T-helper 1 cell treated with Interleukin-12 subunit alpha and Interleukin-12 subunit beta and Interleukin-4 antibody, amounts not matched to agents 30 ng/mL and 1 ng/mL, for 36 hours (primary cell): ENCODE measurements at regions not wholly inside any gene's neighbourhood (a gene's known extent, or its start where the extent isn't known, plus 50 kb on each side); places are given as distances from the start of the nearest gene placed in this dataset.

Experiments
- intact Hi-C: fragments of 100-400 bp; cut with micrococcal nuclease; formaldehyde crosslinking; loops from one replicate; pipeline ENCODE4 v1.15.1; 2024

GRCh38 chr20:20993372-20993771 lies 112.8 kb downstream of the LINC00237 start:
- intact Hi-C loops = no loop called here

DNA sequence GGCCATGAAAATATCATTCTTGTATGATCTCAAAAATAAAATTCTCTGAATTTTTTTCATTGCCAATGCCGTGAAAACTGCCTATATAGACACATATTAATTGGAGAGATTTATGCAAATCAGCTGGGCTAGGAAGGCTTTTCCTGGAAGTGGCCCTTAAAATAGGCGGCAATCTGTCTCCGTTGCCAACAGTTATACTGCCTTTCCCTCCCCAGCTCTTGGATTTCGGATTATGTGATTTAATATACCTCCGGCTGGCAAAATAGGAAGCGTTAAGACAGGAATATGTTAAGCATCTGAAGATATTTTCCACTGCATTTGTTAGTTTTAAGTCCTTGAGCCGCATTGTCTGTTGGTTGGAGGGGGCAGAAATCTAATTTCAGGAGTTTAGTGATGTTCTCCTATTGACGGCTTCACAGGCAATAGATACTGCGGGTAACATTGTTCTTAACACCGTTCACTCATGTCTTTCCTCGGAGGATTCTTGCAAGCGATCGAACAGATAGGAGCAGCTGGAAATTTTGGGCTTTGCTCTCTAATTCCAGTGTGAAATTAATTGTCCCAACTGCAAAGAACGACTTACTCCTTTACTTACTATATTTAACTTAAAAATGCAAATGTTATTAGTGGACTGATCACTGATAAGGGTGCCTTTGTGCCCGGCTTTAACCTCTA lies 113.3 kb downstream of the LINC00237 start:
- intact Hi-C loops = no loop called here

GRCh38 chr20:20992277-20992676 lies 113.9 kb downstream of the LINC00237 start:
- intact Hi-C loops = no loop called here

DNA sequence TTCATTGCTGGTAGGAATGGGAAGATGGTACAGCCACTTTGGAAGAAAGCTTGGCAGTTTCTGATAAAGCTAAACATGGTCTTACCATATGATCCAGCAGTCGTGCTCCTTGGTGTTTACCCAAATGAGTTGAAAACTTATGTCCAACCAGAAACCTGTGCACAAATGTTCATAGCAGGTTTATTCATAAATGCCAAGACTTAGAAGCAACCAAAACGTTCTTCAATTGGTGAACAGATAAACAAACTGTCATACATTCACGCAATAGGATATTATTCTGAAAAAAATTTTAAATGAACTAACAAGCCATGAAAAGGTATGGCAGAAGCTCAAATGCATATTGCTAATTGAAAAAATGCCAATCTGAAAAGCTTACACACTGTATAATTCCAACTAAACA lies 117.1 kb downstream of the LINC00237 start:
- intact Hi-C loops = no loop called here

DNA sequence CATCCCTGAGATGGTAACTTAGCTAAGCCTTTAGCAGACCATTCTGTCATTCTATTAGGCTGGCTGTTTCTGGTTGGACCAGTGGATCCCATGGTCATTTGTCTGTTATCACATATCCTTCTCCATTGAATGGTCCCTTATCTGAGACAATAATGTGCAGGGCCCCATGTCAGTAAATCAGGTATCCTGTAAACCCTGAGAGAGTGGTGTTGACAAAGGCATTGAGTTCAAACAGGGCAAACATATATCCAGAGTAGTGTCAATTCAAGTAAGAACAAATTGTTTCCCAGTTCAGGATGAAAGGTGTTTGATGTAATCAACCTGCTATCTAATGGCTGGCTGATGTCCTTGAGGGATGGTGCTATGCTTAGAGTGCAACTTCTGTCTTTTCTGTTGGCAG lies 126.2 kb downstream of the LINC00237 start:
- intact Hi-C loops = no loop called here

DNA sequence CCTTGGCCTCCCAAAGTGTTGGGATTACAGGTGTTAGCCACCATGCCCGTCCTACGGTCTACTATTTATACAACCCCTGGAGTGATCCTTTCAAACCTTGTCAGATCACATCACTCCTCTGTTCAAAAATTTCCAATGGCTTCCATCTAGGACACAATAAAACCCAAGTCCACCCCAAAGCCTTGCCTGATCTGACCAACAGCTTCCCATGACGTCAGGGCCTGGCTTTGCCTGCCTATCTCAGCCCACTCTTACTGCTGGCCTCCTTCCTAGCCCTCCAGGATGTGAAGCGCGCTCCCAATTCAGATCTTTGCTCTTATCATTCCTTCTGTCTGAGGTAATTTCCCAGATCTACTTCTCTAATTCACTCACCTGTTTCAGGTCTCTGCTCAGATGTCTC lies 128.4 kb downstream of the LINC00237 start:
- intact Hi-C loops = no loop called here

DNA sequence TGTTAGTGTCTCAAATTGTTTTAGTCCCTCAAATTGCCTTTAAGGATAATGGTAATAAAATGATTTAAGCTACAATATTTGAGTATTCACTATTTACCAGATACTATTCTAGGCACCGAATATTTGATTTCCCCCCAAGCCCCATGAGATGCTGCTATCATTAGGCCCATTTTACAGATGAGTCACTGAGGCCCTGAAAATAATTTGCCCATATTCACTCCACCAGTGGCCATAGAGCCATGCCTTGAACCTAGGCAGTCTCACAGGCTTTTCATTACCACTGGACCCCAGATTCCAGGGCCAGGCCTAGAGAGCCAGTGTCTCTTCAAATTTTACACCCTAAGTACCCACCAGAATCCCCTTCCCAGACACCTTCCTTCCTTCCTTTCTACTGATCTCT lies 133.7 kb downstream of the LINC00237 start:
- intact Hi-C loops = no loop called here

DNA sequence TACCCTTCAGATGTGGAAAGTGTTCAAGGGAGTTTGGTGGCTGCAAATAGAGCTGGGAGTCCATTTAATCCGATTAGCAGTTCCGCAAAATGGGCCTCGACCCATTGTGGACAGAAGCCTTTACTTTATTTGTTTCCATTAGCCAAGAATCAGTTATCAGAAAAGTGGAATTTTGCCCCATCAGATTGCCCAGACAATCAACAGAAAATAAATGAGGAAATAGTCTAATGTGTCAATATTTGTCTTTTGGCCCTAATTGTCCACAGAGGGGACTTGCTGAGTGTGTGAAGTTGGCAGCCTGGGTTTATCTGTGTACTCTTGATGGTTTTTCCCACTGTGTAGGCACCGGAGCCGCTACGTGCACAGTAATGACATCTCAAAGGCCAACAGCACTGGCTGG lies 134.3 kb downstream of the LINC00237 start:
- intact Hi-C loops = no loop called here

DNA sequence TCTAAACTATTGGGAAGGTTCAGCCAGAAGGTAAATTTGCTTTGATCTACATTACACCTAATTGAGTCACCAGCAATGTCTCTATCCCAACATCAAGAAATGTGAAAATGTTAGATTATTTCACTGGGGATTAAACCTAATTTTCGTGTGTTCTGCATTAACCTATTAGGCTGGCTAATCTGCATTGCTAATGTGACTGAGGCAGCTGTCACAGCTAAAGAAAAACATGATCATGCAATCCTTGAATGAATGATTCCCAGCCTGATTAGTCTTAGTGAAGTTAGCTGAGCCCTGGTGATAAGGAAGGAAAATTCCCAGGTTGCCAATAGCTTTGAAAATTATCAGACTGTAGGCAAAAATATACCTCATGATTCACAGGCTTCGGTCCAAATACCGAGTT lies 135.3 kb downstream of the LINC00237 start:
- intact Hi-C loops = no loop called here

DNA sequence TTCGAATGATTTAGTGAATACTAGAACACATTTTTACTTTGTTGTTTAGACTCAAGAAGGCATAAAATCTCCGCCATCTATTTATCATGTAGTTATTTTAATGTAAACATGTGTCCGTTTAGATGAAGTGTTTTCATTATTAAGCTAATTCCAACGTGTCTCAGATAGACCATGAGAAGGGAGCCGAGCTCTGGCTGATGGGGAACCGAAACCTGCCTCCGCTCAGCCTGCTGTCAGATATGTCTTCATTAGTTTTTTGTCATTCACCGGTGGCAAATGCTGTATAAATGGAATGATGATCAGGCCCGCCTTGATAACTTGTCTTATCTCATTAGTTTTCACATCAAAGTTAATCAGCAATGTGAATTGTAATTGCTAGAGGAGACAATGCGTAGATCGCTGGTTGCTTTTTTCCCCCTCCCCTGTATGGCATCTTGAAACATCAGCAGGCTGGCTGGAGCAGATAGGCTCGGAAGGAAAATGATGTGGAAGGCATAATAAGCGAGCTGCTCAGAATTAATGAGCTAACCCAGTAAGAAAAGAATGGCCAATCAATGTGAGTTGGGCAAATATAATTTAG lies 136.4 kb downstream of the LINC00237 start:
- intact Hi-C loops = no loop called here

- intact Hi-C loops = no loop called here
Measured at GRCh38 chr20:20967564-20968184, 138.5 kb downstream of the LINC00237 start.

DNA sequence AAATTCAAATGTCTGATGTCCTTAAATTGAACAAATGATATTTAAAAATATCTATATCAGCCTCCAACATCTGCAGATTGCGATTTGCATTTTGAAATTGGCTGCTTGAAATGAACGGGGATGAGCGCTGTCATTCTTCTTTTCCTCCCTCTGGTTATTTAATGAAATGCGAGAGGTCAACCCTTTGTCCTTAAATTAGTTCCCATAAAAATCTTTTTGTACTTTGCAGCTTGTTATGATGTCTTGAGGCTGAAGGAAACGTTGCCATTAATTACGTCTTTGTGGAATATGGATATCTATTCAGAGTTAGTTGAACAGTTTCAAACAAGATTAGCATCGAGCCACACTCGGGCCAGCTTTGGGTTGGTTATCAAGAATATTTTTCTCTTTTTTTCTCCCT lies 140.0 kb downstream of the LINC00237 start:
- intact Hi-C loops = no loop called here

GRCh38 chr20:20959031-20959755 lies 147.0 kb downstream of the LINC00237 start:
- intact Hi-C loops = no loop called here

- intact Hi-C loops = no loop called here
Measured at GRCh38 chr20:20956513-20956931, 149.6 kb downstream of the LINC00237 start.

DNA sequence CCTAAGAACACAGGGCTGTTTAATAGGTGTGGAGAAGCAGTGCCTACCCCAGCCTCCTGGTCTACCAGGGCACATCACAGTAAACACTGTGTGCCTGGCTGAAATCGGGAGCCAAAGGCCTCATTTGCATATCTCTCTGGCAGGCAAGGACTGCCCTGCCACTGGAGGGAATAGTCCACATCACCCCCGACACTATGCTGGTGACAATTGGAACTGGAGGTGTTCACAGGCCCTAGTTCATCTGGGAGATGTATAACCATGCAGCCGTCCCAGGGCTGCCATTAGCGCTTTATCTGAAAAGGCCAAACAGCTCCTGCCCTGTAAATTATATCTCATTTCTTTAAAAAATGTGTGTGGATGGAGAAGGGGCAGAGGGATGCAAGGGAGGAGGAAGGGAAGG lies 150.3 kb downstream of the LINC00237 start:
- intact Hi-C loops = no loop called here

- intact Hi-C loops = no loop called here
Measured at GRCh38 chr20:20953738-20954618, 152.2 kb downstream of the LINC00237 start.

GRCh38 chr20:20950620-20951019 lies 155.5 kb downstream of the LINC00237 start:
- intact Hi-C loops = no loop called here

GRCh38 chr20:20946122-20946759 lies 159.9 kb downstream of the LINC00237 start:
- intact Hi-C loops = no loop called here

DNA sequence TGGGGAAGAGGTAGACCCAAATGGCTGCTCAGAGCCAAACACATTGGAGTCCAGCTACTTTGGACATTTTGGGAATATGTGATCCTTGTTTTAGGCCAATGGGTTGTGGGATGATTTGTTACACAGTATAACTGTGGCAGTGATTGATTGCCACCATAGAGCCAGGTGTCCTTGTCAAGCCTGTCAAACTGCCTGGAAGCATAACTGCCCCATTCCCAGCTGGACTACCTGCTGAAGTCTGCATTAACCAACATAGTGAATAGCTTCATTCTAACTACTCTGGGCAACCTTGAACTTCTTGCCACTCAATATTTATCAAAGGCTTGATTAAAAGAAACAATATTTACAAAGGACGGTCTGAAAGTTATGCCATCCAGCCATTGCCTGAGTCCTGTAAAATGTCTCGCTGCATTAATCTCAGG lies 164.7 kb downstream of the LINC00237 start:
- intact Hi-C loops = no loop called here

- intact Hi-C loops = no loop called here
Measured at GRCh38 chr20:20939006-20939405, 167.2 kb downstream of the LINC00237 start.

DNA sequence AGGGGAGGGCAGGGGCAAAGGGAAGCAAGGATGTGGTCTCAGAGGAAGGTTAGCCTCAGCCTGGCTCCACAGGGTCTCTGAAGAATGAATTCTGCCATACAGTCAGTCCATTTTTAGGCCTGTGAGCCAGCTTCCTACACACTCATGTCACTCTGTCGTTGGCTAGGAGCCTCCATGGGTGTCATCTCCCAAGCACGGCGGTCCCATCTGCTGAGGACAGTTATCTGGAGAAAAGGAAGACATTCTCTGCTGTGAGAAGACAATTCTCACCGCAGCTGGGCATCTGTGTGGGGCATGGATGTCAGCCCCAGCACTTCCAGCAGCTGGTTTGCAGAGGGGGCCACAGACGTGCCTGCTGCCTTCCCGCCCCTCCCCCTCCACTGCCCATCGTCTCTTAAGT lies 167.6 kb downstream of the LINC00237 start:
- intact Hi-C loops = no loop called here
